Neural progenitor cell (in vitro differentiated cells): ENCODE measurements at regions not wholly inside any gene's neighbourhood (a gene's known extent, or its start where the extent isn't known, plus 50 kb on each side); places are given as distances from the start of the nearest gene placed in this dataset.

Experiments
- EZH2 ChIP-seq: fragments of 200-600 bp; sonication (generic); IDR thresholded peaks from 2 replicates; pipeline ENCODE4 v1.6.1; 2017; ENCODE audit warnings: antibody characterized with exemption, mild to moderate bottlenecking, moderate library complexity
- EZH2phosphoT487 ChIP-seq: fragments of 200-600 bp; sonication (generic); IDR thresholded peaks from 2 replicates; pipeline ENCODE4 v1.6.1; 2017; ENCODE audit warnings: antibody characterized with exemption
- TF ChIP-seq, protein P1 (sequence below): fragments of 200-600 bp; sonication (generic); IDR thresholded peaks from 2 replicates; pipeline ENCODE4 v1.5.1; 2017; ENCODE audit warnings: antibody characterized with exemption, mild to moderate bottlenecking

DNA sequence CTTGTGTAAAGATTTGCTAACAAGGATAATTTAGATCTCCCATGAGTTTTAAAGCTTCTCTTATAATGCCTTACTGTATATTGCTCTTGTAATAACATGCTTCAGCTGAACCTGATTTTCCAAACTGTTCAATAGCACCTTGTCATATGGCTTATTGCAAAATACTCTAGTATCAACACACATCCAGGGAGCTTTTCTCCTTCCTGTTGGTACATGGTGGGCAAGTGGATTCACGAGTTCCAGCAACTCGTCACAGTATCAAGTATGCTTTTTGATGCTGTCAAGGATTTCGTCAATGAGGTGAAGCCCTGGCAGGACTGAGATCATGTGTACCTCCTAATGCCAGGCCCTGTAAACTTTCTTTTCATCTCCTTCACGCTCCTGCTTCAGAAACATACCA lies 59.5 kb upstream of the ITPRID2 start:
- TF ChIP-seq, protein P1, sequence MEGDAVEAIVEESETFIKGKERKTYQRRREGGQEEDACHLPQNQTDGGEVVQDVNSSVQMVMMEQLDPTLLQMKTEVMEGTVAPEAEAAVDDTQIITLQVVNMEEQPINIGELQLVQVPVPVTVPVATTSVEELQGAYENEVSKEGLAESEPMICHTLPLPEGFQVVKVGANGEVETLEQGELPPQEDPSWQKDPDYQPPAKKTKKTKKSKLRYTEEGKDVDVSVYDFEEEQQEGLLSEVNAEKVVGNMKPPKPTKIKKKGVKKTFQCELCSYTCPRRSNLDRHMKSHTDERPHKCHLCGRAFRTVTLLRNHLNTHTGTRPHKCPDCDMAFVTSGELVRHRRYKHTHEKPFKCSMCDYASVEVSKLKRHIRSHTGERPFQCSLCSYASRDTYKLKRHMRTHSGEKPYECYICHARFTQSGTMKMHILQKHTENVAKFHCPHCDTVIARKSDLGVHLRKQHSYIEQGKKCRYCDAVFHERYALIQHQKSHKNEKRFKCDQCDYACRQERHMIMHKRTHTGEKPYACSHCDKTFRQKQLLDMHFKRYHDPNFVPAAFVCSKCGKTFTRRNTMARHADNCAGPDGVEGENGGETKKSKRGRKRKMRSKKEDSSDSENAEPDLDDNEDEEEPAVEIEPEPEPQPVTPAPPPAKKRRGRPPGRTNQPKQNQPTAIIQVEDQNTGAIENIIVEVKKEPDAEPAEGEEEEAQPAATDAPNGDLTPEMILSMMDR: no peak
- no peak for TF ChIP-seq EZH2
- no peak for TF ChIP-seq EZH2phosphoT487
